Neuronal stem cell (in vitro differentiated cells): ENCODE measurements at regions not wholly inside any gene's neighbourhood (a gene's known extent, or its start where the extent isn't known, plus 50 kb on each side); places are given as distances from the start of the nearest gene placed in this dataset.

ENCODE experiments used
- DNase-seq: peaks from one replicate; pipeline ENCODE4 v3.0.0-alpha.2; 2013; ENCODE audit warnings: low spot score
- H2AFZ ChIP-seq: one replicate; pipeline ENCODE4 v1.6.1; 2013; ENCODE audit warnings: mild to moderate bottlenecking, low read length, inconsistent platforms
- H2AK5ac ChIP-seq: 2 replicates; pipeline ENCODE4 v1.6.1; 2013; ENCODE audit warnings: low read depth, mild to moderate bottlenecking, inconsistent platforms, low read length, moderate library complexity, mixed read lengths
- H2BK120ac ChIP-seq: 2 replicates; pipeline ENCODE4 v1.6.1; 2013; ENCODE audit warnings: low read depth, mild to moderate bottlenecking, inconsistent platforms, low read length, moderate library complexity, mixed read lengths
- H2BK12ac ChIP-seq: one replicate; pipeline ENCODE4 v1.6.1; 2013; ENCODE audit warnings: low read length, inconsistent platforms
- H2BK15ac ChIP-seq: 2 replicates; pipeline ENCODE4 v1.6.1; 2013; ENCODE audit warnings: mild to moderate bottlenecking, low read length, inconsistent platforms, mixed read lengths
- H2BK5ac ChIP-seq: one replicate; pipeline ENCODE4 v1.6.1; 2013; ENCODE audit warnings: inconsistent platforms, mild to moderate bottlenecking, low read length, moderate library complexity
- H3K14ac ChIP-seq: one replicate; pipeline ENCODE4 v1.6.1; 2013; ENCODE audit warnings: low read length, inconsistent platforms
- H3K18ac ChIP-seq: 2 replicates; pipeline ENCODE4 v1.6.1; 2013; ENCODE audit warnings: low read length, inconsistent platforms
- H3K23ac ChIP-seq: 2 replicates; pipeline ENCODE4 v1.6.1; 2013; ENCODE audit warnings: low read depth, mild to moderate bottlenecking, mixed read lengths, low read length, inconsistent platforms; ENCODE audit not compliant: poor library complexity
- H3K27ac ChIP-seq: replicated peaks from 3 replicates; pipeline ENCODE4 v1.5.1; 2013; ENCODE audit warnings: low read length, inconsistent platforms
- H3K27me3 ChIP-seq, 3 experiments: 2 replicates each; pipeline ENCODE4 v1.6.1; 2013; ENCODE audit warnings: low read length in 3 of 3, mild to moderate bottlenecking in 2 of 3, inconsistent platforms in 1 of 3, low read depth in 1 of 3, mixed read lengths in 1 of 3, moderate library complexity in 1 of 3; ENCODE audit not compliant: control insufficient read depth in 3 of 3, insufficient read depth in 3 of 3
- H3K36me3 ChIP-seq, 2 donors: replicated peaks in 1 of 2; 2 replicates each; pipeline ENCODE4 v1.6.1; 2013; ENCODE audit warnings: low read length in 2 of 2; ENCODE audit not compliant: control insufficient read depth in 2 of 2, insufficient read depth in 2 of 2
- H3K4ac ChIP-seq: 2 replicates; pipeline ENCODE4 v1.6.1; 2013; ENCODE audit warnings: inconsistent platforms, mild to moderate bottlenecking, low read length, moderate library complexity
- H3K4me1 ChIP-seq, 2 donors: 1 replicate in 1 of 2; 2 replicates in 1 of 2; pipeline ENCODE4 v1.6.1; 2013; ENCODE audit warnings: low read length in 2 of 2, low read depth in 1 of 2; ENCODE audit not compliant: control insufficient read depth in 2 of 2, insufficient read depth in 1 of 2
- H3K4me2 ChIP-seq: one replicate; pipeline ENCODE4 v1.6.1; 2013; ENCODE audit warnings: mild to moderate bottlenecking, low read length, inconsistent platforms; ENCODE audit not compliant: insufficient read depth, poor library complexity, severe bottlenecking
- H3K4me3 ChIP-seq, 2 donors: 2 replicates each; pipeline ENCODE4 v1.5.1; 2013; ENCODE audit warnings: low read length in 2 of 2, mild to moderate bottlenecking in 2 of 2, inconsistent platforms in 1 of 2, moderate library complexity in 1 of 2
- H3K79me1 ChIP-seq: one replicate; pipeline ENCODE4 v1.6.1; 2013; ENCODE audit warnings: low read depth, mild to moderate bottlenecking, inconsistent platforms, low read length, moderate library complexity
- H3K9ac ChIP-seq: one replicate; pipeline ENCODE4 v1.6.1; 2013; ENCODE audit warnings: mild to moderate bottlenecking, low read depth, low read length, inconsistent platforms; ENCODE audit not compliant: poor library complexity
- H3K9me3 ChIP-seq, 2 donors: replicated peaks in 1 of 2; 2 replicates each; pipeline versions ENCODE3 to v1.6.1; 2013; ENCODE audit warnings: low read length in 2 of 2, mild to moderate bottlenecking in 2 of 2, inconsistent platforms in 1 of 2, low read depth in 1 of 2, mixed read lengths in 1 of 2, moderate library complexity in 1 of 2; ENCODE audit not compliant: control insufficient read depth in 2 of 2, insufficient read depth in 1 of 2
- H4K8ac ChIP-seq: one replicate; pipeline ENCODE4 v1.6.1; 2013; ENCODE audit warnings: low read depth, mild to moderate bottlenecking, inconsistent platforms, low read length, moderate library complexity
- H4K91ac ChIP-seq: one replicate; pipeline ENCODE4 v1.6.1; 2013; ENCODE audit warnings: low read length, low read depth, mild to moderate bottlenecking, inconsistent platforms; ENCODE audit not compliant: poor library complexity
- WGBS, 2 donors: extraction: QIAGEN DNeasy Blood & Tissue Kit; methylation state at CpG; one replicate each; pipeline ENCODE4 v1.1.7; 2013; ENCODE audit warnings: missing lambda C conversion rate in 2 of 2, mixed read lengths in 1 of 2; ENCODE audit not compliant: insufficient read length in 2 of 2, insufficient replicate concordance in 1 of 2; ENCODE audit errors: extremely low coverage in 2 of 2; 5-methylcytosine and 5-hydroxymethylcytosine counted together

DNA sequence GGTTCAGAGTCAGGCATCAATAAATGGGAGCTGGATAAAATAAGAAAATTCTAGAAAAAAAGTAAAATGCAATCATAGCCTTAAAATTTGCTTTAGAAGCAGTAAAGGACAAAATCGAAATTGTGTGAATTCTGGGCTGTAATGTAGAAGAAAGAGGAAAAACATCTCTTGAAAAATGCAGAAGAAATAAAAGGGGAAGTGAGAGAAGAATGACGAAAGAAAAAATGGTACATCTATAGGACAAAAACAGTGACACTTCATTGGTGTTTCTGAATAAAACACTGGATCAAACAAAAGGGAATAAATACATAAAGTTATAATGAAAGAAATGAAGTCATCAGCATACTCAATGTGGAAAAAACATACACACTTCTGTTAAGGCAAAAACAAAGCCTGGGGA, 642.3 kb downstream of the ACTL7B start:
- Histone ChIP-seq H2BK5ac (no peak overlapping the region), H4K8ac (no peak overlapping the region), H3K27ac (no peak overlapping the region), H4K91ac (no peak overlapping the region), H3K4me1 (no peaks in the 10 kb centered on the region), H3K9ac (no peak overlapping the region), H3K27me3 (no peaks in the 10 kb centered on the region), H2AK5ac (no peak overlapping the region), H3K4me2 (no peak overlapping the region), H3K14ac (no peak overlapping the region), H3K4ac (no peak overlapping the region), H3K79me1 (no peaks in the 10 kb centered on the region), H2BK12ac (no peak overlapping the region), H2BK120ac (no peak overlapping the region), H3K18ac (no peak overlapping the region), H3K4me3 (no peak overlapping the region), H2BK15ac (no peak overlapping the region), H2AFZ (no peak overlapping the region), H3K23ac (no peak overlapping the region), H3K9me3 (no peaks in the 10 kb centered on the region), H3K36me3 (no peaks in the 10 kb centered on the region)
- no peak for DNase-seq
- no CpG with 5 or more reads among the region's 2 CpGs for WGBS, 2 donors

DNA sequence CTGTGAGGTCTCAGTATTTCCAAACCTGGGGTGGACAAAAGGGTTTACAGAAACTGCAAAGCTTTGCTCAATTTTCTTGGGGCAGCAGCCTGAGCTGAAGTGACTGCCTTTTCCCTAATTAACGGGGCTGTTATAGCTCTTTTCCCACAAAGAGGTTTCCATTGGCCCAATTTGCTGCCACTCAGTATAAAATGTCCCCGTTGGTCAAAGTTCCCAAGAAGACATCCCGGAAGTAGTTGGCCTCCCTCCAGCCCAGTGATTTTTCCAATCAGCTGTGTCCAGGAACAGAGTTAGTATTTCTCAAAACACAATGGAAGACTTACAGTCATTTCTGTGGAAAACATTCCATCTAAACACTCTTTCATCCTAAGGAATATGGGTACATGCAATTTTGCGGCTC, 643.6 kb downstream of the ACTL7B start:
- WGBS, 2 donors: no CpG with 5 or more reads among the region's 4 CpGs
- H3K9ac ChIP-seq: no peak overlapping the region

DNA sequence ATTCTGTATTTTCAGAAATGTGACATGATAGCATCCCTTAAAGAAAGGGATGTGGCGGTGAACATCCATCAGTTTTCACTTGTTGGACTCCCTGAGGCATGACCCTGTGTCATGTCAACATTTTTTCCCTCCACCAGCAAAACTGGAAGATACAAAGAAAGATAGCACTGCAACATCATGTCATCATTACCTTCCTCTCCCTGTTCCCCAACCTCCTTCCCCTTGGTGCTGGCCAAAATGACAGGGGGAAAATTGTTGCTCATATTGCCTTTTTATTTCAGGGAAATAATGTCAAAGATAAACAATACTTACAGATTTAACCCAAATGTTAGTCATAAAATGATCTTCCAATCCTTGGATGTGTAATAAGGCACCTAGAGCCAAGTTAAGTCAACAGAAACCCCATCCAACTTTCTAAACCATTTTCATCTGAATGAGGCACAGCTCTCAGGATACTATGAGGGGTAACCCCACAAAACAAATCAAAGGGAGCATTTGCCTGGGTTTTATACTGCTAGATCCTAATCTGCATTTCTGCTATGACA, 644.3 kb downstream of the ACTL7B start:
- Histone ChIP-seq H2BK15ac (no peak overlapping the region), H2BK120ac (no peak overlapping the region), H2AFZ (no peak overlapping the region), H3K4me3 (no peak overlapping the region), H3K4me1 (no peaks in the 10 kb centered on the region), H2AK5ac (no peak overlapping the region), H3K9ac (no peak overlapping the region), H3K27ac (no peak overlapping the region), H4K91ac (no peak overlapping the region), H2BK5ac (no peak overlapping the region), H4K8ac (no peak overlapping the region), H3K18ac (no peak overlapping the region), H3K14ac (no peak overlapping the region), H3K36me3 (no peaks in the 10 kb centered on the region), H3K27me3 (no peaks in the 10 kb centered on the region), H3K9me3 (no peaks in the 10 kb centered on the region), H2BK12ac (no peak overlapping the region), H3K23ac (no peak overlapping the region), H3K4ac (no peak overlapping the region), H3K79me1 (no peaks in the 10 kb centered on the region), H3K4me2 (no peak overlapping the region)
- WGBS, 2 donors: no CpG with 5 or more reads among the region's 1 CpG
- no peak for DNase-seq

More for the DNA sequence above, 643.6 kb downstream of the ACTL7B start:
- H3K9me3 ChIP-seq: no peaks in the 10 kb centered on the region
- H4K91ac ChIP-seq: no peak overlapping the region
- no peaks in the 10 kb centered on the region for H3K36me3 ChIP-seq
- H3K14ac ChIP-seq: no peak overlapping the region
- no peak overlapping the region for H3K18ac ChIP-seq
- H2BK15ac ChIP-seq: no peak overlapping the region
- no peak overlapping the region for H3K4ac ChIP-seq
- no peak for DNase-seq
- no peak overlapping the region for H2BK5ac ChIP-seq
- H3K4me2 ChIP-seq: no peak overlapping the region
- H2AFZ ChIP-seq: no peak overlapping the region
- no peak overlapping the region for H2BK12ac ChIP-seq
- no peak overlapping the region for H3K23ac ChIP-seq
- no peaks in the 10 kb centered on the region for H3K79me1 ChIP-seq
- H2BK120ac ChIP-seq: no peak overlapping the region
- H3K4me3 ChIP-seq: no peak overlapping the region
- H3K27me3 ChIP-seq: no peaks in the 10 kb centered on the region
- no peaks in the 10 kb centered on the region for H3K4me1 ChIP-seq
- no peak overlapping the region for H4K8ac ChIP-seq
- no peak overlapping the region for H2AK5ac ChIP-seq
- no peak overlapping the region for H3K27ac ChIP-seq

DNA sequence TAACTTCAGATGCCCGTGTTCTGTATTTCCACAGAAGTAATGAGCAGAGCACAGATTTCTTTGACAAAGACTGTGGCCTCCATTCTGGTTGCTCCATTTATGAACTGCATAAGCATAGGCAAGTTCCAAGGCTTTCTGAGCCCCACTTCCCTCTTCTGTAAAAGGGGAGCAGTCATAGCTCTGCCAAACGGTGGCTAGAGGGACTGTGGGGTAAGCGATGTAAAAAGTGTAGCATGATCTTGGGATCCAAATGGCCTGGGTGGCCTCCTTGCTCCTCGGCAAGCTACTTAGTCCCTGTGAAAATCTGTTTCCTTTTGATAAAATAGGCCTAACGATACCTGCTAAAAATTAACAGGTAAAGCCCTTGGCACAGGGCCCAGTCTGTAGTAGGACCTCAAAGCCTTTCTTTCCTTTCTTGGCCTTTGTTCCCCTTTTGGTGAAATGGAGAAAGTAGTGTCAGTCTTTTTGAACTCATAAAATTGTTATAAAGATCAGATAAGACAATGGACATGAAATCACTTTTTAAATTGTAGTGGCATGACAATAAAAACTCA, 646.6 kb downstream of the ACTL7B start:
- no peak overlapping the region for H3K4me3 ChIP-seq
- no peak overlapping the region for H3K4ac ChIP-seq
- H3K4me2 ChIP-seq: no peak overlapping the region
- H3K18ac ChIP-seq: no peak overlapping the region
- no peak overlapping the region for H2BK5ac ChIP-seq
- no peak overlapping the region for H3K27ac ChIP-seq
- H3K79me1 ChIP-seq: no peaks in the 10 kb centered on the region
- no CpG with 5 or more reads among the region's 5 CpGs for WGBS, 2 donors
- no peak overlapping the region for H3K14ac ChIP-seq
- H3K27me3 ChIP-seq: no peaks in the 10 kb centered on the region
- no peaks in the 10 kb centered on the region for H3K9me3 ChIP-seq
- no peak overlapping the region for H3K9ac ChIP-seq
- no peak overlapping the region for H4K8ac ChIP-seq
- no peak for DNase-seq
- no peak overlapping the region for H4K91ac ChIP-seq
- no peak overlapping the region for H2AK5ac ChIP-seq
- no peaks in the 10 kb centered on the region for H3K4me1 ChIP-seq
- no peak overlapping the region for H2AFZ ChIP-seq
- H2BK120ac ChIP-seq: no peak overlapping the region
- no peak overlapping the region for H2BK12ac ChIP-seq
- no peaks in the 10 kb centered on the region for H3K36me3 ChIP-seq
- H3K23ac ChIP-seq: no peak overlapping the region
- H2BK15ac ChIP-seq: no peak overlapping the region
